T-cell (primary cell): ENCODE measurements at regions not wholly inside any gene's neighbourhood (a gene's known extent, or its start where the extent isn't known, plus 50 kb on each side); places are given as distances from the start of the nearest gene placed in this dataset.

Experiments
- ATAC-seq, 4 experiments: fragments of 200-7000 bp in 3 of 4; fragments of 150-1000 bp in 1 of 4; cut with Tn5 transposase; replicated peaks in 1 of 4; 1 replicate in 3 of 4; 2 replicates in 1 of 4; pipeline ENCODE4 v1.10.0; 2021; ENCODE audit warnings: moderate library complexity in 3 of 4, mild to moderate bottlenecking in 2 of 4, moderate number of reproducible peaks in 1 of 4
- CTCF ChIA-PET, 2 donors: fragments of 300-600 bp; sonication (Branson Sonifier 250); formaldehyde crosslinking; loops; one replicate each; lab custom pipeline; 2022; ENCODE audit warnings: antibody characterized with exemption in 2 of 2; lab: Charles Lee
- POLR2A ChIA-PET, 2 donors: fragments of 300-600 bp; sonication (Branson Sonifier 250); formaldehyde crosslinking; loops; one replicate each; lab custom pipeline; 2022; ENCODE audit warnings: antibody characterized with exemption in 2 of 2; lab: Charles Lee
- DNase-seq, 35 experiments: peaks; one replicate each; pipeline versions ENCODE4 v3.0.0 to v3.0.0-alpha.2; 2013 to 2023
- H3K27ac ChIP-seq: one replicate; pipeline ENCODE4 v1.5.1; 2013; ENCODE audit warnings: low read length
- H3K27me3 ChIP-seq, 2 experiments: replicated peaks in 1 of 2; 1 replicate in 1 of 2; 2 replicates in 1 of 2; pipeline versions ENCODE4 v1.6.1 to v1.7.0; 2013; ENCODE audit warnings: low read length in 1 of 2, mixed read lengths in 1 of 2; ENCODE audit not compliant: control insufficient read depth in 2 of 2, insufficient read depth in 2 of 2; ENCODE audit errors: extremely low read depth in 1 of 2
- H3K36me3 ChIP-seq, 2 donors: 1 replicate in 1 of 2; 2 replicates in 1 of 2; pipeline versions ENCODE4 v1.6.1 to v1.7.0; 2013; ENCODE audit warnings: low read length in 1 of 2; ENCODE audit not compliant: control insufficient read depth in 2 of 2, insufficient read depth in 1 of 2; ENCODE audit errors: extremely low read depth in 1 of 2
- H3K4me1 ChIP-seq, 2 experiments: 1 replicate in 1 of 2; 2 replicates in 1 of 2; pipeline versions ENCODE4 v1.6.1 to v1.7.0; 2013; ENCODE audit warnings: low read length in 2 of 2, mixed read lengths in 1 of 2; ENCODE audit not compliant: insufficient read depth in 2 of 2, control insufficient read depth in 1 of 2; ENCODE audit errors: extremely low read depth in 1 of 2
- H3K4me3 ChIP-seq, 2 donors: 1 replicate in 1 of 2; 2 replicates in 1 of 2; pipeline versions ENCODE4 v1.5.1 to v1.7.0; 2013; ENCODE audit warnings: mild to moderate bottlenecking in 2 of 2, low read length in 1 of 2, moderate library complexity in 1 of 2; ENCODE audit not compliant: control insufficient read depth in 1 of 2; ENCODE audit errors: extremely low read depth in 1 of 2
- H3K9me3 ChIP-seq: 2 replicates; pipeline ENCODE4 v1.7.0; 2013
- H3K27ac Mint-ChIP-seq, 2 donors: one replicate each; pipeline ENCODE4 v1.8.0; 2020 to 2021; ENCODE audit warnings: mild to moderate bottlenecking in 2 of 2, mixed read lengths in 2 of 2
- H3K27me3 Mint-ChIP-seq, 2 donors: one replicate each; pipeline ENCODE4 v1.8.0; 2021 to 2022; ENCODE audit warnings: mixed read lengths in 2 of 2
- H3K36me3 Mint-ChIP-seq: one replicate; pipeline ENCODE4 v1.8.0; 2021; ENCODE audit warnings: mixed read lengths
- H3K4me1 Mint-ChIP-seq, 3 donors: one replicate each; pipeline ENCODE4 v1.8.0; 2020 to 2022; ENCODE audit warnings: mixed read lengths in 3 of 3, mild to moderate bottlenecking in 1 of 3
- H3K4me3 Mint-ChIP-seq, 3 donors: one replicate each; pipeline ENCODE4 v1.8.0; 2020 to 2022; ENCODE audit warnings: mild to moderate bottlenecking in 3 of 3, mixed read lengths in 3 of 3, moderate library complexity in 3 of 3
- H3K9me3 Mint-ChIP-seq, 3 donors: one replicate each; pipeline ENCODE4 v1.8.0; 2020 to 2022; ENCODE audit warnings: mixed read lengths in 3 of 3
- WGBS: methylation state at CpG from one replicate; pipeline ENCODE4 v1.1.5; 2013; ENCODE audit warnings: missing lambda C conversion rate; ENCODE audit not compliant: insufficient coverage; 5-methylcytosine and 5-hydroxymethylcytosine counted together

- H3K27ac Mint-ChIP-seq = no peak overlapping the region
- CTCF ChIA-PET = no interaction called here
- H3K4me3 ChIP-seq = no peak overlapping the region
- no peaks in the 10 kb centered on the region for H3K36me3 Mint-ChIP-seq
- DNase-seq = no peak
- H3K9me3 ChIP-seq = no peaks in the 10 kb centered on the region
- no peak overlapping the region for H3K27ac ChIP-seq
- POLR2A ChIA-PET = no interaction called here
- no peaks in the 10 kb centered on the region for H3K4me1 ChIP-seq
- ATAC-seq = no peak
- no peaks in the 10 kb centered on the region for H3K36me3 ChIP-seq
- H3K9me3 Mint-ChIP-seq = no peaks in the 10 kb centered on the region
- H3K4me1 Mint-ChIP-seq = no peaks in the 10 kb centered on the region
- H3K27me3 ChIP-seq = no peaks in the 10 kb centered on the region
- no peak overlapping the region for H3K4me3 Mint-ChIP-seq
- 82% methylated on average over 4 of the region's 8 CpGs for WGBS
- no peaks in the 10 kb centered on the region for H3K27me3 Mint-ChIP-seq
Observed at GRCh38 chr2:129133692-129134641, 815.3 kb upstream of the HS6ST1 start.

- Mint-ChIP-seq H3K27me3 (no peaks in the 10 kb centered on the region), H3K4me1 (no peaks in the 10 kb centered on the region), H3K4me3 (no peak overlapping the region), H3K36me3 (no peaks in the 10 kb centered on the region), H3K27ac (no peak overlapping the region), H3K9me3 (no peaks in the 10 kb centered on the region)
- H3K27ac ChIP-seq = no peak overlapping the region
- no peak for ATAC-seq
- no peaks in the 10 kb centered on the region for H3K9me3 ChIP-seq
- no peaks in the 10 kb centered on the region for H3K36me3 ChIP-seq
- DNase-seq = no peak
- no CpG with 5 or more reads among the region's 5 CpGs for WGBS
- H3K4me1 ChIP-seq = no peaks in the 10 kb centered on the region
- no peaks in the 10 kb centered on the region for H3K27me3 ChIP-seq
- no peak overlapping the region for H3K4me3 ChIP-seq
- ChIA-PET POLR2A (no interaction called here), CTCF (no interaction called here)
Observed at GRCh38 chr2:129135017-129135416, 816.3 kb upstream of the HS6ST1 start.

GRCh38 chr2:129139380-129139779, 820.7 kb upstream of the HS6ST1 start:
- no peaks in the 10 kb centered on the region for H3K4me1 ChIP-seq
- Mint-ChIP-seq H3K4me1 (no peaks in the 10 kb centered on the region), H3K9me3 (no peaks in the 10 kb centered on the region), H3K36me3 (no peaks in the 10 kb centered on the region), H3K4me3 (no peak overlapping the region), H3K27me3 (peaks cover 3 to 6% of the 10 kb centered on the region in 2 donors), H3K27ac (no peak overlapping the region)
- H3K36me3 ChIP-seq = no peaks in the 10 kb centered on the region
- CTCF ChIA-PET = no interaction called here
- no peak overlapping the region for H3K27ac ChIP-seq
- H3K27me3 ChIP-seq = no peaks in the 10 kb centered on the region
- H3K4me3 ChIP-seq = no peak overlapping the region
- no peaks in the 10 kb centered on the region for H3K9me3 ChIP-seq
- WGBS = no CpG with 5 or more reads among the region's 2 CpGs
- no peak for DNase-seq
- ATAC-seq = no peak
- POLR2A ChIA-PET = no interaction called here

- DNase-seq (no peak), ATAC-seq (no peak)
- H3K4me3 Mint-ChIP-seq = no peak overlapping the region
- no peaks in the 10 kb centered on the region for H3K27me3 ChIP-seq
- no peaks in the 10 kb centered on the region for H3K36me3 ChIP-seq
- H3K9me3 ChIP-seq = no peaks in the 10 kb centered on the region
- H3K4me1 ChIP-seq = no peaks in the 10 kb centered on the region
- peaks cover 0 to 10% (median 4%) of the 10 kb centered on the region in 3 donors for H3K9me3 Mint-ChIP-seq
- H3K4me3 ChIP-seq = no peak overlapping the region
- H3K27me3 Mint-ChIP-seq = peaks cover 5 to 6% of the 10 kb centered on the region in 2 donors
- H3K27ac ChIP-seq = no peak overlapping the region
- no peaks in the 10 kb centered on the region for H3K36me3 Mint-ChIP-seq
- no peak overlapping the region for H3K27ac Mint-ChIP-seq
- CTCF ChIA-PET = no interaction called here
- 78% methylated on average over 2 of the region's 3 CpGs for WGBS
- POLR2A ChIA-PET = no interaction called here
- no peaks in the 10 kb centered on the region for H3K4me1 Mint-ChIP-seq
Observed at GRCh38 chr2:129142465-129142864, 823.8 kb upstream of the HS6ST1 start.

GRCh38 chr2:129144082-129144791, 825.6 kb upstream of the HS6ST1 start:
- DNase-seq (no peak), ATAC-seq (no peak)
- Mint-ChIP-seq H3K36me3 (no peaks in the 10 kb centered on the region), H3K9me3 (peaks cover 0 to 11% (median 4%) of the 10 kb centered on the region in 3 donors), H3K27ac (no peak overlapping the region), H3K4me3 (no peak overlapping the region), H3K27me3 (peaks cover 5 to 6% of the 10 kb centered on the region in 2 donors), H3K4me1 (no peaks in the 10 kb centered on the region)
- Histone ChIP-seq H3K36me3 (no peaks in the 10 kb centered on the region), H3K9me3 (no peaks in the 10 kb centered on the region), H3K27me3 (no peaks in the 10 kb centered on the region), H3K4me1 (no peaks in the 10 kb centered on the region), H3K27ac (no peak overlapping the region), H3K4me3 (no peak overlapping the region)
- 93% methylated on average over 42 of the region's 42 CpGs for WGBS
- ChIA-PET CTCF (no interaction called here), POLR2A (no interaction called here)

- ATAC-seq (no peak), DNase-seq (no peak)
- H3K9me3 Mint-ChIP-seq = peaks cover 6 to 12% (median 10%) of the 10 kb centered on the region in 3 donors
- H3K27ac ChIP-seq = no peak overlapping the region
- no peaks in the 10 kb centered on the region for H3K4me1 Mint-ChIP-seq
- no peaks in the 10 kb centered on the region for H3K4me1 ChIP-seq
- H3K4me3 Mint-ChIP-seq = no peak overlapping the region
- H3K36me3 Mint-ChIP-seq = no peaks in the 10 kb centered on the region
- H3K27me3 ChIP-seq = peaks cover 0 to 3% of the 10 kb centered on the region in 2 experiments
- H3K36me3 ChIP-seq = no peaks in the 10 kb centered on the region
- peaks cover 2 to 4% of the 10 kb centered on the region in 2 donors for H3K27me3 Mint-ChIP-seq
- no peak overlapping the region for H3K4me3 ChIP-seq
- H3K9me3 ChIP-seq = no peaks in the 10 kb centered on the region
- ChIA-PET POLR2A (no interaction called here), CTCF (no interaction called here)
- H3K27ac Mint-ChIP-seq = no peak overlapping the region
- WGBS = 100% methylated on average over 1 of the region's 1 CpG
Observed at GRCh38 chr2:129152514-129152913, 827.0 kb upstream of the RAB6C start.
